KMS-11 (cell line): ENCODE measurements at regions not wholly inside any gene's neighbourhood (a gene's known extent, or its start where the extent isn't known, plus 50 kb on each side); places are given as distances from the start of the nearest gene placed in this dataset.

Experiments used
- H2AFZ ChIP-seq: fragments of 200-600 bp; sonication (generic); 2 replicates; pipeline ENCODE4 v1.6.1; 2016; ENCODE audit warnings: antibody characterized with exemption, mixed run types, low read depth
- H3K27ac ChIP-seq: fragments of 200-600 bp; sonication (generic); 2 replicates; pipeline ENCODE4 v1.6.1; 2016; ENCODE audit warnings: mild to moderate bottlenecking, mixed run types
- H3K27me3 ChIP-seq: fragments of 200-600 bp; sonication (generic); 2 replicates; pipeline ENCODE4 v1.6.1; 2017; ENCODE audit warnings: mild to moderate bottlenecking, low read depth, mixed run types, moderate library complexity; ENCODE audit not compliant: insufficient read depth
- H3K36me3 ChIP-seq: fragments of 200-600 bp; sonication (generic); 2 replicates; pipeline ENCODE4 v1.6.1; 2017; ENCODE audit warnings: mild to moderate bottlenecking, mixed run types; ENCODE audit not compliant: insufficient read depth
- H3K4me1 ChIP-seq: fragments of 200-600 bp; sonication (generic); 2 replicates; pipeline ENCODE4 v1.6.1; 2016; ENCODE audit warnings: mild to moderate bottlenecking, low read depth, mixed run types; ENCODE audit not compliant: poor library complexity, severe bottlenecking
- H3K4me2 ChIP-seq: fragments of 200-600 bp; sonication (generic); 2 replicates; pipeline ENCODE4 v1.7.0; 2016; ENCODE audit warnings: mild to moderate bottlenecking, mixed run types
- H3K4me3 ChIP-seq: fragments of 200-600 bp; sonication (generic); IDR thresholded peaks from 2 replicates; pipeline ENCODE4 v1.6.1; 2017; ENCODE audit warnings: low read depth, low read length, mixed read lengths; ENCODE audit not compliant: insufficient read depth
- H3K79me2 ChIP-seq: fragments of 200-600 bp; sonication (generic); 2 replicates; pipeline ENCODE4 v1.6.1; 2016; ENCODE audit warnings: low read depth, mixed run types; ENCODE audit not compliant: insufficient read depth
- H3K9ac ChIP-seq: fragments of 200-600 bp; sonication (generic); 2 replicates; pipeline ENCODE4 v1.6.1; 2016; ENCODE audit warnings: mild to moderate bottlenecking, mixed run types
- H4K20me1 ChIP-seq: fragments of 200-600 bp; sonication (generic); 2 replicates; pipeline ENCODE4 v1.6.1; 2016; ENCODE audit warnings: mild to moderate bottlenecking, mixed run types; ENCODE audit not compliant: insufficient read depth
- TF ChIP-seq, protein P1 (sequence below): fragments of 200-600 bp; sonication (generic); conservative IDR thresholded peaks from 2 replicates; pipeline ENCODE4 v1.6.1; 2017; ENCODE audit warnings: low read depth, mild to moderate bottlenecking, antibody characterized with exemption, low read length, moderate library complexity, mixed read lengths

DNA sequence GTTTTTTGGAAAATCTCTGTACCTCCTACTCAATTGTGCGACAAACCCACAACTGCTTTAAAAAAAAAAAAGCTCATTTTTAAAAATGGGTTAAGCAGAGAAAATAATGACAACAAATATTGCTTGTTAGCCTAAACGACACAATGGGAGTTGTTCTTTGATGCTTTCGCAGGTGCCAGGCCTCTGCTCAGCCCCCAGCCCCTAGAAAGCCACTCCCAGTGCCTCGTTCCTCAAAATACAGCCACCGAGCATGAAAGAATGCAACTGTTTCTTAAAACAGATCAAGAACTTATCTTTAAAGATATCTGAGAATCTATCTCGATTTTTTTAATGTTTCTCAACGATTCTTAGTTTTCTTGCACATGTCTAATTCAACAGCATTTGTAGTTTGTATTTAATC lies 85.2 kb upstream of the PFKP start:
- Histone ChIP-seq H3K79me2 (no peaks in the 10 kb centered on the region), H3K36me3 (no peaks in the 10 kb centered on the region), H4K20me1 (no peaks in the 10 kb centered on the region), H3K9ac (no peak overlapping the region), H3K4me1 (peaks cover 12% of the 10 kb centered on the region), H3K27ac (no peak overlapping the region), H2AFZ (no peak overlapping the region), H3K4me2 (no peak overlapping the region), H3K4me3 (no peak overlapping the region), H3K27me3 (no peaks in the 10 kb centered on the region)
- TF ChIP-seq, protein P1, sequence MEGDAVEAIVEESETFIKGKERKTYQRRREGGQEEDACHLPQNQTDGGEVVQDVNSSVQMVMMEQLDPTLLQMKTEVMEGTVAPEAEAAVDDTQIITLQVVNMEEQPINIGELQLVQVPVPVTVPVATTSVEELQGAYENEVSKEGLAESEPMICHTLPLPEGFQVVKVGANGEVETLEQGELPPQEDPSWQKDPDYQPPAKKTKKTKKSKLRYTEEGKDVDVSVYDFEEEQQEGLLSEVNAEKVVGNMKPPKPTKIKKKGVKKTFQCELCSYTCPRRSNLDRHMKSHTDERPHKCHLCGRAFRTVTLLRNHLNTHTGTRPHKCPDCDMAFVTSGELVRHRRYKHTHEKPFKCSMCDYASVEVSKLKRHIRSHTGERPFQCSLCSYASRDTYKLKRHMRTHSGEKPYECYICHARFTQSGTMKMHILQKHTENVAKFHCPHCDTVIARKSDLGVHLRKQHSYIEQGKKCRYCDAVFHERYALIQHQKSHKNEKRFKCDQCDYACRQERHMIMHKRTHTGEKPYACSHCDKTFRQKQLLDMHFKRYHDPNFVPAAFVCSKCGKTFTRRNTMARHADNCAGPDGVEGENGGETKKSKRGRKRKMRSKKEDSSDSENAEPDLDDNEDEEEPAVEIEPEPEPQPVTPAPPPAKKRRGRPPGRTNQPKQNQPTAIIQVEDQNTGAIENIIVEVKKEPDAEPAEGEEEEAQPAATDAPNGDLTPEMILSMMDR = no peak

DNA sequence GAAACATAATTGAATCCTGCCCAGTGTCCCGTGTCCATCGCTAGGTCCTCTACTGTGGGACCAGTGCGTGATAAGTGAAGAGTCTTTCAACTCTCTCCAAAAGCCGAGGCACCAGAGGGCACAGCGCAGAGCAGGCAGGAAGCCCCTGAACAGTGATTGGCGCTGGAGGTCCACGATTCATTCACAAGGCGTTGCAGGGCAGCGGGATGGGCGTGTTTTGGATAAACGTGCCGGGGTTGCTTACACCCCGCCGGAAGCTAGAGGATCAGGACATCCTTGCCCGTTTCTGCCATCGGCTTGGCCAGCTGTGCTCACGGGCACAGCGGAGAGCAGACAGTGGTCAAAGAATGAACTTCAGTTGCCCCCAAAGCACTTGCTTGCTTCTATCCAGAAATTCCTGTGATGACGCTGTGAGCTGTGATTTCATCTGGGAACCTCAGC lies 86.0 kb upstream of the PFKP start:
- Histone ChIP-seq H3K4me1 (peaks cover 12% of the 10 kb centered on the region), H3K4me2 (no peak overlapping the region), H3K27me3 (no peaks in the 10 kb centered on the region), H3K79me2 (no peaks in the 10 kb centered on the region), H4K20me1 (no peaks in the 10 kb centered on the region), H3K27ac (no peak overlapping the region), H3K4me3 (no peak overlapping the region), H3K36me3 (no peaks in the 10 kb centered on the region), H2AFZ (no peak overlapping the region), H3K9ac (no peak overlapping the region)
- TF ChIP-seq, protein P1 = no peak

DNA sequence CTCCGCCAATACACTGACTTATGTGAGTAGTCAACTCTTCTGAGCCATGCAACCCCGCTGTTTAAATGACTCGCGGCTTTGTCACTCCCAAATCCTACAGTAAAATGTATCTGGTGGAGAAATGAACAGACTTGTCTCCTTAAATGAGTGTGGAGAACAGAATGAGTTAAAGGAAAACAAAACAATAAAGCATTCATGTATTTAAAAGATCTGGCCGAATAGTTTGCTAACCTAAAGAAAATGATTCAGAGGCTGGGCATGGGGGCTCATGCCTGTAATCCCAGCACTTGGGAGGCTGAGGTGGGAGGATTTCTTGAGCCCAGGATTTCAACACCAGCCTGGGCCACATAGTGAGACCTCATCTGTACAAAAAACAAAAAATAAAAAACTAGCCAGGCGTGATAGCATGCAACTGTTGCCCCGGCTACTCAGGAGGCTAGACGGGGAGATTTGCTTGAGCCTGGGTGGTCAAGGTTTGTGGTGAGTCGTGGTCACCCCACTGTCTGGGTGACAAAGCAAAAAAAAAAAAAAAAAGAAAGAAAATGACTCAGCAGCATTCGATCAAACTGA lies 86.5 kb upstream of the PFKP start:
- Histone ChIP-seq H3K9ac (no peak overlapping the region), H3K36me3 (no peaks in the 10 kb centered on the region), H3K4me3 (no peak overlapping the region), H2AFZ (no peak overlapping the region), H3K4me2 (no peak overlapping the region), H3K27ac (no peak overlapping the region), H3K27me3 (no peaks in the 10 kb centered on the region), H3K79me2 (no peaks in the 10 kb centered on the region), H3K4me1 (peaks cover 12% of the 10 kb centered on the region), H4K20me1 (no peaks in the 10 kb centered on the region)
- TF ChIP-seq, protein P1 = no peak

DNA sequence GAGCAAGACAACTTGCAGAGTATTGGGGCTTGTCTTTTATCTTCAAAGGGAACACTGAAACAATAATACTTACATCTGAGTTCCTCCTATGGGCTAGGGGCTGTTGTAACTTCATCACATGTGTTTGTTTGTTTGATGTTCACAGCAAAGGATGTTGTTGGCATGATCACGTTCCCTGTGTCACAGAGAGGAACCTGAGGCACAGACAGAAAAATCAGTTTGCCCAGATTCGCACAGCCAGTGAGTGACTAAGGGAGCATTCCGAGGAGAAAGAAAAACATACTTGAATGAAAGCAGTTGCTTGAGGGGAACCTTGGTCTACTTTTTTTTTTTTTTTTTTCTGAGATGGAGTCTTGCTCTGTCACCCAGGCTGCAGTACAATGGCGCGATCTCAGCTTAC lies 87.2 kb upstream of the PFKP start:
- Histone ChIP-seq H3K9ac (no peak overlapping the region), H3K27ac (no peak overlapping the region), H3K4me2 (no peak overlapping the region), H3K4me3 (no peak overlapping the region), H2AFZ (no peak overlapping the region), H3K4me1 (peaks cover 12% of the 10 kb centered on the region), H3K79me2 (no peaks in the 10 kb centered on the region), H3K27me3 (no peaks in the 10 kb centered on the region), H4K20me1 (no peaks in the 10 kb centered on the region), H3K36me3 (no peaks in the 10 kb centered on the region)
- TF ChIP-seq, protein P1 = no peak
